ENCODE measurements at regions not wholly inside any gene's neighbourhood (a gene's known extent, or its start where the extent isn't known, plus 50 kb on each side); places are given as distances from the start of the nearest gene placed in this dataset.
A peak's percentile ranks its signal among the peaks of the same experiment; 100 is the strongest.

- Histone ChIP-seq H3K4me1 (no peaks in the 10 kb centered on the region), H3K4me3 (no peak overlapping the region), H3K27me3 (no peaks in the 10 kb centered on the region), H3K36me3 (no peaks in the 10 kb centered on the region), H3K9me3 (no peaks in the 10 kb centered on the region), H3K27ac (no peak overlapping the region)
- no peak for TF ChIP-seq EP300 (IDR thresholded peaks at IDR 0.05)
- TF ChIP-seq POLR2A (IDR thresholded peaks at IDR 0.05): no peak
- no peak for TF ChIP-seq CTCF (IDR thresholded peaks at IDR 0.05)
- DNase-seq (ENCODE audit: low spot score in 2 of 2): no peak
- 62 to 64% methylated on average over 1 of the region's 1 CpG for WGBS, 2 donors
Observed at GRCh38 chr5:120088836-120089235, 375.3 kb upstream of the PRR16 start.

- H3K4me1 ChIP-seq: peaks cover 0 to 7% (median 1%) of the 10 kb centered on the region in 4 donors
- H3K27me3 ChIP-seq: no peaks in the 10 kb centered on the region
- TF ChIP-seq CTCF (IDR thresholded peaks at IDR 0.05): no peak
- no peak for TF ChIP-seq EP300 (IDR thresholded peaks at IDR 0.05)
- TF ChIP-seq POLR2A (IDR thresholded peaks at IDR 0.05): no peak
- H3K36me3 ChIP-seq: no peaks in the 10 kb centered on the region
- no peak overlapping the region for H3K27ac ChIP-seq
- WGBS, 2 donors: 79 to 81% methylated on average over 3 of the region's 3 CpGs
- no peak overlapping the region for H3K4me3 ChIP-seq
- DNase-seq (ENCODE audit: low spot score in 2 of 2): no peak
- H3K9me3 ChIP-seq: no peaks in the 10 kb centered on the region
Observed at GRCh38 chr5:120091376-120091948, 372.6 kb upstream of the PRR16 start.

GRCh38 chr5:120092649-120093048 lies 371.5 kb upstream of the PRR16 start:
- 82 to 85% methylated on average over 2 of the region's 2 CpGs for WGBS, 2 donors
- no peak for TF ChIP-seq POLR2A (IDR thresholded peaks at IDR 0.05)
- TF ChIP-seq CTCF (IDR thresholded peaks at IDR 0.05): no peak
- no peak for TF ChIP-seq EP300 (IDR thresholded peaks at IDR 0.05)
- no peak for DNase-seq (ENCODE audit: low spot score in 2 of 2)
- Histone ChIP-seq H3K36me3 (no peaks in the 10 kb centered on the region), H3K9me3 (no peaks in the 10 kb centered on the region), H3K4me1 (peaks cover 0 to 13% (median 3%) of the 10 kb centered on the region in 4 donors), H3K27me3 (no peaks in the 10 kb centered on the region), H3K4me3 (no peak overlapping the region), H3K27ac (no peak overlapping the region)

GRCh38 chr5:120093178-120093577 lies 370.9 kb upstream of the PRR16 start:
- 90 to 91% methylated on average over 7 of the region's 7 CpGs for WGBS, 2 donors
- Histone ChIP-seq H3K27me3 (no peaks in the 10 kb centered on the region), H3K27ac (no peak overlapping the region), H3K9me3 (no peaks in the 10 kb centered on the region), H3K36me3 (no peaks in the 10 kb centered on the region), H3K4me1 (peaks cover 0 to 13% (median 3%) of the 10 kb centered on the region in 4 donors), H3K4me3 (no peak overlapping the region)
- DNase-seq (ENCODE audit: low spot score in 2 of 2): no peak
- no peak for TF ChIP-seq EP300 (IDR thresholded peaks at IDR 0.05)

GRCh38 chr5:120096413-120096812 lies 367.7 kb upstream of the PRR16 start:
- no peak for DNase-seq (ENCODE audit: low spot score in 2 of 2)

More at GRCh38 chr5:120096413-120096812, 367.7 kb upstream of the PRR16 start:
- H3K4me3 ChIP-seq: peak overlapping the region in 2 of 4 donors; percentile 8 to 16
- no peaks in the 10 kb centered on the region for H3K36me3 ChIP-seq
- no peaks in the 10 kb centered on the region for H3K27me3 ChIP-seq
- H3K4me1 ChIP-seq: peaks cover 0 to 13% (median 3%) of the 10 kb centered on the region in 4 donors
- no peaks in the 10 kb centered on the region for H3K9me3 ChIP-seq
- TF ChIP-seq POLR2A (IDR thresholded peaks at IDR 0.05) (no peak), CTCF (IDR thresholded peaks at IDR 0.05) (no peak), EP300 (IDR thresholded peaks at IDR 0.05) (no peak)
- WGBS, 2 donors: 22 to 31% methylated on average over 3 of the region's 3 CpGs
- H3K27ac ChIP-seq: no peak overlapping the region

Data from tibial nerve (tissue), 4 donors.